ENCODE measurements at regions not wholly inside any gene's neighbourhood (a gene's known extent, or its start where the extent isn't known, plus 50 kb on each side); places are given as distances from the start of the nearest gene placed in this dataset.

GRCh38 chr10:63986536-63986935 is 465.3 kb downstream of the REEP3 start:
- Histone ChIP-seq H3K4me1 (ENCODE audit: insufficient read depth) (no peaks in the 10 kb centered on the region), H3K36me3 (no peaks in the 10 kb centered on the region), H3K27me3 (no peaks in the 10 kb centered on the region), H3K9me3 (no peaks in the 10 kb centered on the region), H3K27ac (no peak overlapping the region), H3K4me3 (no peak overlapping the region)
- 84 to 92% (median 92%) methylated on average over 3 of the region's 3 CpGs for WGBS, 3 donors
- TF ChIP-seq EP300 (IDR thresholded peaks at IDR 0.05) (no peak), CTCF (IDR thresholded peaks at IDR 0.05) (no peak), POLR2A (IDR thresholded peaks at IDR 0.05) (no peak)
- intact Hi-C loops (cut with DNase I) = no loop called here
- no peak for DNase-seq

GRCh38 chr10:63987212-63987611 is 466.0 kb downstream of the REEP3 start:
- no peaks in the 10 kb centered on the region for H3K27me3 ChIP-seq
- H3K27ac ChIP-seq = no peak overlapping the region
- no peak for DNase-seq
- H3K36me3 ChIP-seq = no peaks in the 10 kb centered on the region
- WGBS, 3 donors = 32 to 46% (median 44%) methylated on average over 2 of the region's 2 CpGs
- H3K9me3 ChIP-seq = no peaks in the 10 kb centered on the region
- no peak overlapping the region for H3K4me3 ChIP-seq
- intact Hi-C loops (cut with DNase I) = no loop called here
- no peaks in the 10 kb centered on the region for H3K4me1 ChIP-seq (ENCODE audit: insufficient read depth)
- TF ChIP-seq CTCF (IDR thresholded peaks at IDR 0.05) (no peak), EP300 (IDR thresholded peaks at IDR 0.05) (no peak), POLR2A (IDR thresholded peaks at IDR 0.05) (no peak)

- WGBS, 3 donors = 82 to 84% (median 82%) methylated on average over 7 of the region's 7 CpGs
These were observed 473.2 kb downstream of the REEP3 start for GRCh38 chr10:63994371-63994770.

GRCh38 chr10:64007157-64007556 is 486.0 kb downstream of the REEP3 start:
- TF ChIP-seq CTCF (IDR thresholded peaks at IDR 0.05) (no peak), EP300 (IDR thresholded peaks at IDR 0.05) (no peak), POLR2A (IDR thresholded peaks at IDR 0.05) (no peak)
- intact Hi-C loops (cut with DNase I) = no loop called here
- 84 to 89% (median 88%) methylated on average over 8 of the region's 8 CpGs for WGBS, 3 donors
- H3K4me1 ChIP-seq (ENCODE audit: insufficient read depth) = no peaks in the 10 kb centered on the region
- DNase-seq = no peak
- H3K4me3 ChIP-seq = no peak overlapping the region
- no peaks in the 10 kb centered on the region for H3K27me3 ChIP-seq
- no peak overlapping the region for H3K27ac ChIP-seq
- H3K9me3 ChIP-seq = no peaks in the 10 kb centered on the region
- no peaks in the 10 kb centered on the region for H3K36me3 ChIP-seq

More at GRCh38 chr10:63994371-63994770, 473.2 kb downstream of the REEP3 start:
- no peaks in the 10 kb centered on the region for H3K27me3 ChIP-seq
- intact Hi-C loops (cut with DNase I) = no loop called here
- H3K36me3 ChIP-seq = no peaks in the 10 kb centered on the region
- H3K4me1 ChIP-seq (ENCODE audit: insufficient read depth) = no peaks in the 10 kb centered on the region
- no peak for TF ChIP-seq CTCF (IDR thresholded peaks at IDR 0.05)
- no peak for TF ChIP-seq POLR2A (IDR thresholded peaks at IDR 0.05)
- TF ChIP-seq EP300 (IDR thresholded peaks at IDR 0.05) = no peak
- H3K4me3 ChIP-seq = no peak overlapping the region
- no peak overlapping the region for H3K27ac ChIP-seq
- no peak for DNase-seq
- no peaks in the 10 kb centered on the region for H3K9me3 ChIP-seq

GRCh38 chr10:64010711-64011110 is 489.5 kb downstream of the REEP3 start:
- Histone ChIP-seq H3K27me3 (no peaks in the 10 kb centered on the region), H3K4me1 (ENCODE audit: insufficient read depth) (no peaks in the 10 kb centered on the region), H3K4me3 (no peak overlapping the region), H3K36me3 (no peaks in the 10 kb centered on the region), H3K9me3 (no peaks in the 10 kb centered on the region), H3K27ac (no peak overlapping the region)
- intact Hi-C loops (cut with DNase I) = no loop called here
- TF ChIP-seq EP300 (IDR thresholded peaks at IDR 0.05) (no peak), POLR2A (IDR thresholded peaks at IDR 0.05) (no peak), CTCF (IDR thresholded peaks at IDR 0.05) (no peak)
- DNase-seq = no peak
